Activated T-cell treated with anti-CD3 and anti-CD28 coated beads for 24 hours (primary cell): ENCODE measurements at regions not wholly inside any gene's neighbourhood (a gene's known extent, or its start where the extent isn't known, plus 50 kb on each side); places are given as distances from the start of the nearest gene placed in this dataset.

ENCODE experiments used
- DNase-seq: peaks from one replicate; pipeline ENCODE4 v3.0.0-alpha.2; 2020; ENCODE audit warnings: low read depth

- no peak for DNase-seq
Observed at GRCh38 chr3:182585532-182586150, 207.7 kb upstream of the ATP11B start.

- no peak for DNase-seq
Observed at GRCh38 chr3:182592747-182593146, 200.6 kb upstream of the ATP11B start.

- DNase-seq, result no peak
Observed at GRCh38 chr3:182596676-182597410, 196.5 kb upstream of the ATP11B start.

GRCh38 chr3:182597621-182598041 is 195.7 kb upstream of the ATP11B start:
- DNase-seq, result no peak

GRCh38 chr3:182601597-182601996 is 191.7 kb upstream of the ATP11B start:
- no peak for DNase-seq

GRCh38 chr3:182603501-182603900 is 189.8 kb upstream of the ATP11B start:
- no peak for DNase-seq

GRCh38 chr3:182605882-182606611 is 187.3 kb upstream of the ATP11B start:
- no peak for DNase-seq

- no peak for DNase-seq
Observed at GRCh38 chr3:182606905-182607504, 186.3 kb upstream of the ATP11B start.

GRCh38 chr3:182608832-182609231 is 184.5 kb upstream of the ATP11B start:
- DNase-seq, result no peak

- DNase-seq, result no peak
Observed at GRCh38 chr3:182609575-182610156, 183.6 kb upstream of the ATP11B start.

GRCh38 chr3:182612332-182612731 is 181.0 kb upstream of the ATP11B start:
- DNase-seq, result no peak

GRCh38 chr3:182617500-182617899 is 175.8 kb upstream of the ATP11B start:
- no peak for DNase-seq

GRCh38 chr3:182618085-182618732 is 175.1 kb upstream of the ATP11B start:
- DNase-seq, result no peak

GRCh38 chr3:182618981-182619591 is 174.2 kb upstream of the ATP11B start:
- DNase-seq, result no peak

GRCh38 chr3:182620723-182621434 is 172.4 kb upstream of the ATP11B start:
- no peak for DNase-seq

GRCh38 chr3:182621435-182622240 is 171.7 kb upstream of the ATP11B start:
- DNase-seq, result no peak

GRCh38 chr3:182622241-182622545 is 171.1 kb upstream of the ATP11B start:
- no peak for DNase-seq

GRCh38 chr3:182626484-182627467 is 166.5 kb upstream of the ATP11B start:
- no peak for DNase-seq

GRCh38 chr3:182628531-182628930 is 164.8 kb upstream of the ATP11B start:
- DNase-seq, result no peak
